ENCODE measurements at regions not wholly inside any gene's neighbourhood (a gene's known extent, or its start where the extent isn't known, plus 50 kb on each side); places are given as distances from the start of the nearest gene placed in this dataset.
A peak's percentile ranks its signal among the peaks of the same experiment; 100 is the strongest.
"Not testable (repeated sequence)": the region's sequence is repeated elsewhere in the genome, so short reads cannot be mapped to it uniquely, and the experiment has no call there.

- DNase-seq (ENCODE audit: extremely low read depth, low read depth) = peak; percentile 63
- TF ChIP-seq CTCF (IDR thresholded peaks at IDR 0.05; ENCODE audit: low read depth, low read length) = peak; percentile 87
These were observed 121.7 kb downstream of the MRPL57 start for GRCh38 chr13:21297914-21298831.

GRCh38 chr13:21304256-21304655 lies 127.8 kb downstream of the MRPL57 start:
- DNase-seq (ENCODE audit: extremely low read depth, low read depth) = no peak
- no peak for TF ChIP-seq CTCF (IDR thresholded peaks at IDR 0.05; ENCODE audit: low read depth, low read length)

- DNase-seq (ENCODE audit: extremely low read depth, low read depth) = not testable (repeated sequence)
These were observed 130.0 kb downstream of the MRPL57 start for GRCh38 chr13:21306300-21307073.

GRCh38 chr13:21307158-21307557 lies 130.7 kb downstream of the MRPL57 start:
- not testable (repeated sequence) for DNase-seq (ENCODE audit: extremely low read depth, low read depth)

- no peak for DNase-seq (ENCODE audit: extremely low read depth, low read depth)
- no peak for TF ChIP-seq CTCF (IDR thresholded peaks at IDR 0.05; ENCODE audit: low read depth, low read length)
These were observed 132.4 kb downstream of the MRPL57 start for GRCh38 chr13:21308906-21309305.

- DNase-seq (ENCODE audit: extremely low read depth, low read depth) = no peak
- no peak for TF ChIP-seq CTCF (IDR thresholded peaks at IDR 0.05; ENCODE audit: low read depth, low read length)
These were observed 133.2 kb downstream of the MRPL57 start for GRCh38 chr13:21309542-21310172.

GRCh38 chr13:21310220-21310619 lies 133.8 kb downstream of the MRPL57 start:
- no peak for TF ChIP-seq CTCF (IDR thresholded peaks at IDR 0.05; ENCODE audit: low read depth, low read length)
- DNase-seq (ENCODE audit: extremely low read depth, low read depth) = no peak

GRCh38 chr13:21314976-21315375 lies 138.5 kb downstream of the MRPL57 start:
- not testable (repeated sequence) for DNase-seq (ENCODE audit: extremely low read depth, low read depth)

All from AG09319 (cell line).